ENCODE measurements at regions not wholly inside any gene's neighbourhood (a gene's known extent, or its start where the extent isn't known, plus 50 kb on each side); places are given as distances from the start of the nearest gene placed in this dataset.

GRCh38 chr4:37014584-37014983 is 230.0 kb upstream of the NWD2 start:
- Histone ChIP-seq H3K4me3 (no peak overlapping the region), H3K9me3 (no peaks in the 10 kb centered on the region), H3K27me3 (no peaks in the 10 kb centered on the region), H3K36me3 (no peaks in the 10 kb centered on the region), H3K27ac (no peak overlapping the region), H3K4me1 (no peaks in the 10 kb centered on the region)
- TF ChIP-seq CTCF (IDR thresholded peaks at IDR 0.05), result no peak
- intact Hi-C loops (cut with DNase I), result no loop called here
- DNase-seq (no peak), ATAC-seq (no peak), FAIRE-seq (no peak)

- Histone ChIP-seq H3K4me3 (no peak overlapping the region), H3K27me3 (no peaks in the 10 kb centered on the region), H3K4me1 (no peaks in the 10 kb centered on the region), H3K36me3 (no peaks in the 10 kb centered on the region), H3K9me3 (no peaks in the 10 kb centered on the region), H3K27ac (no peak overlapping the region)
- intact Hi-C loops (cut with DNase I), result no loop called here
- DNase-seq (no peak), ATAC-seq (no peak), FAIRE-seq (no peak)
- whole genome bisulfite sequencing, 2 donors, result 77% methylated on average over 2 of the region's 2 CpGs
- TF ChIP-seq CTCF (IDR thresholded peaks at IDR 0.05), result no peak
Observed at GRCh38 chr4:37015391-37015790, 229.2 kb upstream of the NWD2 start.

- FAIRE-seq (no peak), DNase-seq (no peak), ATAC-seq (no peak)
- Histone ChIP-seq H3K27me3 (no peaks in the 10 kb centered on the region), H3K36me3 (no peaks in the 10 kb centered on the region), H3K9me3 (no peaks in the 10 kb centered on the region), H3K4me1 (no peaks in the 10 kb centered on the region), H3K27ac (no peak overlapping the region), H3K4me3 (no peak overlapping the region)
- intact Hi-C loops (cut with DNase I), result no loop called here
- 41 to 52% methylated on average over 1 of the region's 1 CpG for WGBS, 2 donors
- TF ChIP-seq CTCF (IDR thresholded peaks at IDR 0.05), result no peak
Observed at GRCh38 chr4:37023504-37023903, 221.0 kb upstream of the NWD2 start.

GRCh38 chr4:37023996-37024395 is 220.5 kb upstream of the NWD2 start:
- Histone ChIP-seq H3K36me3 (no peaks in the 10 kb centered on the region), H3K4me3 (no peak overlapping the region), H3K27ac (no peak overlapping the region), H3K27me3 (no peaks in the 10 kb centered on the region), H3K9me3 (no peaks in the 10 kb centered on the region), H3K4me1 (no peaks in the 10 kb centered on the region)
- TF ChIP-seq CTCF (IDR thresholded peaks at IDR 0.05), result no peak
- FAIRE-seq (no peak), ATAC-seq (no peak), DNase-seq (no peak)
- intact Hi-C loops (cut with DNase I), result no loop called here

- intact Hi-C loops (cut with DNase I), result no loop called here
- DNase-seq, result no peak
- Histone ChIP-seq H3K27ac (no peak overlapping the region), H3K9me3 (no peaks in the 10 kb centered on the region), H3K27me3 (no peaks in the 10 kb centered on the region), H3K4me3 (no peak overlapping the region), H3K36me3 (no peaks in the 10 kb centered on the region), H3K4me1 (no peaks in the 10 kb centered on the region)
- WGBS, 2 donors, result 64 to 68% methylated on average over 3 of the region's 3 CpGs
- no peak for FAIRE-seq
- TF ChIP-seq CTCF (IDR thresholded peaks at IDR 0.05), result no peak
- no peak for ATAC-seq
Observed at GRCh38 chr4:37040816-37041215, 203.7 kb upstream of the NWD2 start.
